ENCODE measurements at regions not wholly inside any gene's neighbourhood (a gene's known extent, or its start where the extent isn't known, plus 50 kb on each side); places are given as distances from the start of the nearest gene placed in this dataset.
"Not testable (repeated sequence)": the region's sequence is repeated elsewhere in the genome, so short reads cannot be mapped to it uniquely, and the experiment has no call there.

GRCh38 chr2:89829828-89830227, 1138.4 kb downstream of the RPIA start:
- ChIA-PET POLR2A (no interaction called here), CTCF (no interaction called here)
- H3K9me3 ChIP-seq (ENCODE audit: control insufficient read depth, insufficient read depth, low read depth, low read length): no peaks in the 10 kb centered on the region
- no peaks in the 10 kb centered on the region for H3K27me3 ChIP-seq (ENCODE audit: control insufficient read depth, insufficient read depth, low read length)
- no peaks in the 10 kb centered on the region for H3K36me3 ChIP-seq (ENCODE audit: control insufficient read depth, insufficient read depth, low read length)
- DNase-seq (ENCODE audit: low read depth, low spot score): no peak
- BruUV-seq (replicated peaks): no TSS peak
- intact Hi-C loops (cut with micrococcal nuclease; ENCODE audit: unreplicated experiment) (no loop called here), in situ Hi-C loops (cut with HindIII; ENCODE audit: low pct_unique_long_range_greater_than_20kb, low sequenced_read_pairs) (no loop called here)
- H3K4me3 ChIP-seq (ENCODE audit: low read depth in 2 of 2, low read length in 2 of 2): no peak overlapping the region
- no peak for TF ChIP-seq CTCF (IDR thresholded peaks at IDR 0.05)
- no peak for TF ChIP-seq SIN3A (IDR thresholded peaks at IDR 0.05; ENCODE audit: borderline replicate concordance, insufficient read depth, low read depth, low read length)
- TF ChIP-seq REST (IDR thresholded peaks at IDR 0.05; ENCODE audit: insufficient read depth in 1 of 2, low read depth in 2 of 2, low read length in 1 of 2): no peak
- no peak for TF ChIP-seq TCF7L2 (IDR thresholded peaks at IDR 0.05; ENCODE audit: low read depth, low read length)
- no peak for TF ChIP-seq POLR2AphosphoS5 (IDR thresholded peaks at IDR 0.05; ENCODE audit: low read depth, low read length)
- no peak for ATAC-seq
- no peaks in the 10 kb centered on the region for H3K4me1 ChIP-seq (ENCODE audit: control insufficient read depth, insufficient read depth, low read length)
- H3K27ac ChIP-seq (ENCODE audit: low read length): no peak overlapping the region

GRCh38 chr2:89830341-89831218, 1139.1 kb downstream of the RPIA start:
- H3K27me3 ChIP-seq (ENCODE audit: control insufficient read depth, insufficient read depth, low read length); intact Hi-C loops (cut with micrococcal nuclease; ENCODE audit: unreplicated experiment); DNase-seq (ENCODE audit: low read depth, low spot score); POLR2A ChIA-PET; H3K9me3 ChIP-seq (ENCODE audit: control insufficient read depth, insufficient read depth, low read depth, low read length); H3K4me1 ChIP-seq (ENCODE audit: control insufficient read depth, insufficient read depth, low read length); CTCF ChIA-PET; H3K4me3 ChIP-seq (ENCODE audit: low read depth in 2 of 2, low read length in 2 of 2); in situ Hi-C loops (cut with HindIII; ENCODE audit: low pct_unique_long_range_greater_than_20kb, low sequenced_read_pairs); H3K36me3 ChIP-seq (ENCODE audit: control insufficient read depth, insufficient read depth, low read length); H3K27ac ChIP-seq (ENCODE audit: low read length); BruUV-seq (replicated peaks): not testable (repeated sequence)
- ATAC-seq: peak; percentile 79; the same call in 1 of the 2 replicates

Measured in Panc1 (cell line).